Neural progenitor cell (in vitro differentiated cells): ENCODE measurements at regions not wholly inside any gene's neighbourhood (a gene's known extent, or its start where the extent isn't known, plus 50 kb on each side); places are given as distances from the start of the nearest gene placed in this dataset.

Source experiments
- DNase-seq: peaks from one replicate; pipeline ENCODE4 v3.0.0-alpha.2; 2016; ENCODE audit warnings: low spot score
- H2AFZ ChIP-seq: fragments of 200-600 bp; sonication (generic); replicated peaks from 2 replicates; pipeline ENCODE4 v1.6.1; 2016; ENCODE audit warnings: antibody characterized with exemption
- H3F3A ChIP-seq: fragments of 200-600 bp; sonication (generic); 2 replicates; pipeline ENCODE4 v1.6.1; 2016; ENCODE audit warnings: antibody characterized with exemption, low read depth
- H3K27ac ChIP-seq: fragments of 200-600 bp; sonication (generic); 2 replicates; pipeline ENCODE4 v1.5.1; 2016; ENCODE audit warnings: mild to moderate bottlenecking
- H3K27me3 ChIP-seq: fragments of 200-600 bp; sonication (generic); 2 replicates; pipeline ENCODE4 v1.6.1; 2016; ENCODE audit warnings: mild to moderate bottlenecking, moderate library complexity
- H3K36me3 ChIP-seq: fragments of 200-600 bp; sonication (generic); 2 replicates; pipeline ENCODE4 v1.5.1; 2016
- H3K4me1 ChIP-seq: fragments of 200-600 bp; sonication (generic); 2 replicates; pipeline ENCODE4 v1.6.1; 2016; ENCODE audit warnings: mixed run types
- H3K4me2 ChIP-seq: fragments of 200-600 bp; sonication (generic); 2 replicates; pipeline ENCODE4 v1.6.1; 2016
- H3K4me3 ChIP-seq: fragments of 200-600 bp; sonication (generic); 2 replicates; pipeline ENCODE4 v1.5.1; 2016
- H3K79me2 ChIP-seq: fragments of 200-600 bp; sonication (generic); 2 replicates; pipeline ENCODE4 v1.6.1; 2016; ENCODE audit warnings: low read depth
- H3K9ac ChIP-seq: fragments of 200-600 bp; sonication (generic); 2 replicates; pipeline ENCODE4 v1.6.1; 2016
- H3K9me3 ChIP-seq: fragments of 200-600 bp; sonication (generic); 2 replicates; pipeline ENCODE4 v1.5.1; 2016; ENCODE audit warnings: low read depth
- H4K20me1 ChIP-seq: fragments of 200-600 bp; sonication (generic); 2 replicates; pipeline ENCODE4 v1.6.1; 2016; ENCODE audit warnings: low read depth
- H3K27ac Mint-ChIP-seq: 3 replicates; pipeline ENCODE4 v1.8.0; 2021; ENCODE audit warnings: mixed read lengths
- H3K27me3 Mint-ChIP-seq: 2 replicates; pipeline ENCODE4 v1.8.0; 2022; ENCODE audit warnings: low read depth, mild to moderate bottlenecking, inconsistent platforms, moderate library complexity, mixed read lengths; ENCODE audit not compliant: insufficient read depth
- H3K36me3 Mint-ChIP-seq: 3 replicates; pipeline ENCODE4 v1.8.0; 2021; ENCODE audit warnings: mixed read lengths
- H3K4me1 Mint-ChIP-seq: 3 replicates; pipeline ENCODE4 v1.8.0; 2021; ENCODE audit warnings: mixed read lengths
- H3K4me3 Mint-ChIP-seq: 3 replicates; pipeline ENCODE4 v1.8.0; 2021; ENCODE audit warnings: mild to moderate bottlenecking, moderate library complexity, mixed read lengths
- H3K9me3 Mint-ChIP-seq: 3 replicates; pipeline ENCODE4 v1.8.0; 2020; ENCODE audit warnings: mixed read lengths
- CTCF ChIP-seq: fragments of 200-600 bp; sonication (generic); IDR thresholded peaks from 2 replicates; pipeline ENCODE4 v1.5.1; 2017; ENCODE audit warnings: antibody characterized with exemption, mild to moderate bottlenecking
- EZH2 ChIP-seq: fragments of 200-600 bp; sonication (generic); IDR thresholded peaks from 2 replicates; pipeline ENCODE4 v1.6.1; 2017; ENCODE audit warnings: antibody characterized with exemption, mild to moderate bottlenecking, moderate library complexity
- EZH2phosphoT487 ChIP-seq: fragments of 200-600 bp; sonication (generic); IDR thresholded peaks from 2 replicates; pipeline ENCODE4 v1.6.1; 2017; ENCODE audit warnings: antibody characterized with exemption

GRCh38 chr5:159797261-159797970 lies 118.9 kb upstream of the ADRA1B start:
- Histone ChIP-seq H3K27me3 (no peaks in the 10 kb centered on the region), H3K4me2 (no peak overlapping the region), H3K4me1 (peaks cover 8% of the 10 kb centered on the region), H3K36me3 (no peaks in the 10 kb centered on the region), H4K20me1 (no peaks in the 10 kb centered on the region), H3K9ac (no peak overlapping the region), H2AFZ (no peak overlapping the region), H3K79me2 (no peaks in the 10 kb centered on the region), H3F3A (no peaks in the 10 kb centered on the region), H3K4me3 (no peak overlapping the region), H3K27ac (no peak overlapping the region), H3K9me3 (no peaks in the 10 kb centered on the region)
- peak overlapping the region; percentile 12 for H3K27ac Mint-ChIP-seq
- TF ChIP-seq CTCF = no peak
- TF ChIP-seq EZH2phosphoT487 = no peak
- no peak for TF ChIP-seq EZH2
- no peaks in the 10 kb centered on the region for H3K27me3 Mint-ChIP-seq
- no peak for DNase-seq
- no peaks in the 10 kb centered on the region for H3K9me3 Mint-ChIP-seq
- no peak overlapping the region for H3K4me3 Mint-ChIP-seq
- H3K4me1 Mint-ChIP-seq = peaks cover 3% of the 10 kb centered on the region
- no peaks in the 10 kb centered on the region for H3K36me3 Mint-ChIP-seq

- no peaks in the 10 kb centered on the region for H3K36me3 Mint-ChIP-seq
- no peak overlapping the region for H3K27ac ChIP-seq
- H3K4me1 ChIP-seq = peaks cover 8% of the 10 kb centered on the region
- H3F3A ChIP-seq = no peaks in the 10 kb centered on the region
- H3K9me3 Mint-ChIP-seq = no peaks in the 10 kb centered on the region
- peaks cover 3% of the 10 kb centered on the region for H3K4me1 Mint-ChIP-seq
- H3K27me3 Mint-ChIP-seq = no peaks in the 10 kb centered on the region
- no peaks in the 10 kb centered on the region for H3K27me3 ChIP-seq
- no peaks in the 10 kb centered on the region for H3K79me2 ChIP-seq
- H3K4me2 ChIP-seq = no peak overlapping the region
- H4K20me1 ChIP-seq = no peaks in the 10 kb centered on the region
- H3K27ac Mint-ChIP-seq = no peak overlapping the region
- no peak overlapping the region for H3K4me3 Mint-ChIP-seq
- no peak for TF ChIP-seq EZH2
- no peak for TF ChIP-seq CTCF
- TF ChIP-seq EZH2phosphoT487 = no peak
- peak; percentile 11 for DNase-seq
- H3K4me3 ChIP-seq = no peak overlapping the region
- peak overlapping the region; percentile 14 for H2AFZ ChIP-seq
- H3K9ac ChIP-seq = no peak overlapping the region
- H3K36me3 ChIP-seq = no peaks in the 10 kb centered on the region
- H3K9me3 ChIP-seq = no peaks in the 10 kb centered on the region
Measured at GRCh38 chr5:159799701-159800100, 116.6 kb upstream of the ADRA1B start.

GRCh38 chr5:159800131-159800840 lies 116.0 kb upstream of the ADRA1B start:
- Histone ChIP-seq H3K9me3 (no peaks in the 10 kb centered on the region), H3K4me2 (no peak overlapping the region), H3K9ac (no peak overlapping the region), H3K4me1 (peaks cover 8% of the 10 kb centered on the region), H3K4me3 (no peak overlapping the region), H3F3A (no peaks in the 10 kb centered on the region), H3K79me2 (no peaks in the 10 kb centered on the region), H3K27ac (no peak overlapping the region), H2AFZ (peak overlapping the region; percentile 14), H3K27me3 (no peaks in the 10 kb centered on the region), H4K20me1 (no peaks in the 10 kb centered on the region), H3K36me3 (no peaks in the 10 kb centered on the region)
- Mint-ChIP-seq H3K36me3 (no peaks in the 10 kb centered on the region), H3K27me3 (no peaks in the 10 kb centered on the region), H3K4me1 (peaks cover 3% of the 10 kb centered on the region), H3K4me3 (no peak overlapping the region), H3K27ac (no peak overlapping the region), H3K9me3 (peaks cover 3% of the 10 kb centered on the region)
- TF ChIP-seq CTCF (no peak), EZH2phosphoT487 (no peak), EZH2 (no peak)
- no peak for DNase-seq
